NCI-H82 treated with DMSO at 0.1 percent for 48 hours (cell line): ENCODE measurements at regions not wholly inside any gene's neighbourhood (a gene's known extent, or its start where the extent isn't known, plus 50 kb on each side); places are given as distances from the start of the nearest gene placed in this dataset.

ENCODE experiments used
- DNase-seq: peaks from one replicate; lab custom pipeline; 2025; ENCODE audit not compliant: unreplicated experiment; lab: John Stamatoyannopoulos, UW

DNA sequence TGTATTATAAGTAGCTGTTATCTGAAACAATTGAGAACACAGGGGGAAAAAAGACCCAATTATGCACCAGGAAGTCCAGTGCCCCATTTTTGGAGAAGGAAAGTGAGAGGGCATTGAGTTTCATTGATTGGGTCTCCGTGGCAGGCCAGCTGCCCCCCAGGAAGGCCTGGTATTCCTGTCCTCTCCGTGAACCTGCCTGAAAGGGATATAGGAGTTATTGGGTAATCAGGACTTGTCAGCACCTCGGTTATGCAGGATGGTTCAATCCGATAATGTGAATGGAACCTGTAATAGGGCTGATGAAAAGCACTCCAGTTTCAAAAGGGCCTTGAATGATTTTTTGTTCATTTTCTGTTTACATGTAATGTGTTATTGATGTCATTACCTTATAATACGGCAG, 122.0 kb upstream of the RARB start:
- DNase-seq: no peak

DNA sequence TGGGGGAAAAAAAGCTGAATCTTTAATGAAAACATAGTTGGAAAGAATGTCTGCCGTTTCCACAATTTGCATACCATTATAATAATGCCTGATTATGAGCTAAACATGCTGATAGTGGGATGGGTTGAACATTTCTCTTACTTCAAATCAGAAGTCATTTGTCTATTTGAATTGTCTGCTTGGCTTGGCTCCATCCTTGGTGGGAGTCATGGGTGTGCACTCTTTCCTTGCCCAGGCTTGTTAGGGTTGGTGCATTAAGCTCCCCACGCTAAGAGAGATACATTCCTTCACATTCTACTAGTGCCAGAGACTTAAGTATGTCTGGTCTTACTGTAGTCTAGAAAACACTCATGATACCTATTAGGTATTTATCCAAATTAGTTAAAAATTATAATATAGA, 121.4 kb upstream of the RARB start:
- no peak for DNase-seq

DNA sequence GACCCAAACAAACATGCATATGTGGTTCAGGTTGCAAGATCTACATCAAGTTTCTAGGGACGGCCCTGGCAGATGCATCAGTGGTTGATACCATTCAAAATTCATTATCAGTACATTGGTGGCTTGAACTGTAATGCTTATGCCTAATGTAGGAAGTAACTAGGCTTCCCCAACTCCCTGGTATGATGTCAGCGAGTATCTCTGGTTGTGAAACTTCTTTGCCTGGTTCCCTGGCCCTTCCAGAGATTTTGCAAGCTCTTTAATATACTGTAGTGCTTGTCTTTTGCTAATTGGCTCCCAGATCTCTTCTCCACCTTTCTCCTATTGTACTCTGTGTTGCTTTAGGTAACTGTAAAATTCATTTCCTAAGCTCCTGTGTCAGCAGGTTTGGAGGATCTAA, 114.8 kb upstream of the RARB start:
- DNase-seq: no peak

DNA sequence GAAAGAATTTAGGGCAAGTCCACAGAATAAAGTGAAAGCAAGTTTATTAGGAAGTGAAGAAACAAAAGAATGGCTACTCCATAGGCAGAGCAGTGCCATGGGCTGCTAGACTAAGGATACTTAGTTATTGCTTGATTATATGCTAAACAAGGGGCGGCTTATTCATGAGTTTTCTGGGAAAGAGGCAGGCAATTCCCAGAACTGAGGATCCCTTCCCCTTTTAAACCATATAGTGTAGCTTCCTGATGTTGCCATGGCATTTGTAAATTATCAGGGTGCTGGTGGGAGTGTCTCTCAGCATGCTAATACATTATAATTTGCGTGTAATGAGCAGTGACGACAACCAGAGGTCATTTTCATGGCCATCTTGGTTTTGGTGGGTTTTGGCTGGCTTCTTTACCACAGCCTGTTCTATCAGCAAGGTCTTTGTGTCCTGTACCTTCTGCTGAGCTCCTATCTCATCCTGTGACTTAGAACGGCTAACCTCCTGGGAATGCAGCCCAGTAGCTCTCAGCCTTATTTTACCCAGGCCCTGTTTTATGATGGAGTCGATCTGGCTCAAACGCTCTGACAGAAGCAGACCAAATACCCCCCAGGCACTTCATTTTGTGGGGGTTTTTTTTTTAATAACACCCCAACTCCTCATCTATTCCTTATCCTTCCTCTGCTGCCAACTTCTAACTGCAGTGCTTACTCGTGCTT, 103.0 kb upstream of the RARB start:
- DNase-seq: no peak

DNA sequence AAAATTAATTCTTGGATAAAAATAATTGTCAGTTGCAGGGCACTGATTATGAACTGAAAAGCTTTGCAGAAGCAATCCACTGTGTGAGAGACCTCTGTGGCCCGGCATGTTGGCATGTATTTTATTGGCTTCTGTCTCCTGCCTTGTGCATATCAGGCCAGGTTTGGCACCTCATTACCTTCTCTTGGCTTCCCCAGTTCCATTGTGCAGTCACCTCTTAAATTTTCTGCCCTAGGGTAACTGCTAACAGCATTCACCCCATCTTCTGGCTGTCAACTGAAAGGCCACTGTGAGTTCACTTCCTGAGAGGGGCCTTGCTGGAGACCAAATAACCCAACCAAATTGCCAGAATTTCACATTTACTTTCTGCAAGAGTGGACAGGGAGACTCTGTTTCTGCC, 92.7 kb upstream of the RARB start:
- no peak for DNase-seq

DNA sequence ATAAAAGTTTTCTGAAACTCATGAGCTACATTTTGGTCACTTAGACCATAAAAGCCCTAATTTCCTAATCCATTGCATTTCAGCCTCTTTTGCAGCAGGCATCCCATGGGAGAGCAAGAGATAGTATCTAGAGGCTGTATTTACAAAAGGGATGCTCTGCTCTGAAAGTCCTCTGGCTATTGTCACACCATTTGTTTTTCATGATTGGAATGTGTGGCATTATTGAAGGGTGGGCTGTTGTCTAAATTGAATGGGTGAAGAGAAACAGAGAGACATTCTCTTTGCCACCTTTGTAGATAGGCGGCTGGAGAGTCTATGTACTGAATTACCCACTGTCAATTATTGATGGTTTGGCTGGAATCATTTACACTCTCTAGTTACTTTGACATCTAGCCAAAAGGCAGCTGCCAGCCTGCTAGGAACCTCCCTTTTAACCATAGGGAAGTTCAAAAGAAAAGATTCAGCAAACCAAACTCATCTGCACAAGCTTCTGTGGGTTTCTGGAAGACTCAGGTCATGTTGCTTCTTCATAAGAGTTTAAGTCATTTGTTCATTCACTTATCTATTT, 89.8 kb upstream of the RARB start:
- DNase-seq: no peak

DNA sequence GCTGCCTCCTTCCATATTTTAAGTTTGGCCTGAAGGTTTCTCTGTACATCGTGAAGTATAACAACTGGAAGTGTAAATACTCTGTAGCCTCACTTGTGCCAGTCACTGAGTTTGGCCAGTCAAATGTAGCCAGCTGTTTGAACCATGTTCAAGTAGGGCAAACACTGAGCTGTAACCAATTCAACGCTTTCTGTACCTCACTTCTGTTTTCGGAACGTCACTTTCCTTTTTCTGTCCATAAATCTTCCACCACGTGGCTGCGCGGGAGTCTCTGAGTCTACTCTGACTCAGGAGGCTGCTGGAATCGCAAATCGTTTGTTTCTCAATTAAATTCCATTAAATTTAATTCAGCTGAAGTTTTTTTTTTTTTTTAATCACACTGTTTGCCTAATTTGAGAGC, 88.8 kb upstream of the RARB start:
- no peak for DNase-seq

DNA sequence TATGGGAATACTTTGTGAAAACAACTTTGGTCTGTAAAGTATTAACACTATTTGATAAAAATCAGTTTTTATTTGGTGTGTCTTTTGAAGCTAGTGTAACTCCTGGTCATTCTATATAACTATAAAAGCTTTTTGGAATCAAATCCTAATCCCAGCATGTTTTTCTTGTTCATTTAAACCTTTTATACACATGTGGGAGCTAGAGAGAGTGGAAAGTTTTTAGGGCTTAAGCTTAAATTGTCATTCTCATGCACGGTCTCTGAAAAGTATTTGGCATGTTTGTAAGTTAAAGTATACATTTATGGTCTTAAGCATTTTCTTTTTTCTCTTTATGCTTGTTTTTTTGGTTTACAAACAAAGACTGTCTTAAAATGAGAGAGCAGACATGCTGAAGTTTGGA, 83.4 kb upstream of the RARB start:
- DNase-seq: no peak

DNA sequence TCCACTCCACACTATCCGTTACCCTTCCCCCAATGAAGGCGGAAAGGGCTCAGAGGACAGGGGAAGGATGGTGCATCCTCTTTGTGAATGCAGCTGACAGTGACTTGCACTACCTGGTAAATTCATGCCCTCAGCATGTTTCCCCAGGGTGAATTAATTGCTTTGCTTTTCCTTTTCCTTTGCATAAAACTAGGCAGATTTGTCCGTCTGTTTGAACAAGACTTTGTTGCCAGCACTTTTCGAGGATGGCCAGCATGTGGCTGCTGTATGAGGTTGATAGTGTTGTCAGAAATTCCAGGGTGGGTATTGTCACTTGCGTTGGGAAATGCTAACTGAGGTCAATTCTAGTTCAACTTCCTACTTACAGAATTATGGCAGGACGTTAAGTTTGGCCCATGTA, 79.0 kb upstream of the RARB start:
- no peak for DNase-seq

DNA sequence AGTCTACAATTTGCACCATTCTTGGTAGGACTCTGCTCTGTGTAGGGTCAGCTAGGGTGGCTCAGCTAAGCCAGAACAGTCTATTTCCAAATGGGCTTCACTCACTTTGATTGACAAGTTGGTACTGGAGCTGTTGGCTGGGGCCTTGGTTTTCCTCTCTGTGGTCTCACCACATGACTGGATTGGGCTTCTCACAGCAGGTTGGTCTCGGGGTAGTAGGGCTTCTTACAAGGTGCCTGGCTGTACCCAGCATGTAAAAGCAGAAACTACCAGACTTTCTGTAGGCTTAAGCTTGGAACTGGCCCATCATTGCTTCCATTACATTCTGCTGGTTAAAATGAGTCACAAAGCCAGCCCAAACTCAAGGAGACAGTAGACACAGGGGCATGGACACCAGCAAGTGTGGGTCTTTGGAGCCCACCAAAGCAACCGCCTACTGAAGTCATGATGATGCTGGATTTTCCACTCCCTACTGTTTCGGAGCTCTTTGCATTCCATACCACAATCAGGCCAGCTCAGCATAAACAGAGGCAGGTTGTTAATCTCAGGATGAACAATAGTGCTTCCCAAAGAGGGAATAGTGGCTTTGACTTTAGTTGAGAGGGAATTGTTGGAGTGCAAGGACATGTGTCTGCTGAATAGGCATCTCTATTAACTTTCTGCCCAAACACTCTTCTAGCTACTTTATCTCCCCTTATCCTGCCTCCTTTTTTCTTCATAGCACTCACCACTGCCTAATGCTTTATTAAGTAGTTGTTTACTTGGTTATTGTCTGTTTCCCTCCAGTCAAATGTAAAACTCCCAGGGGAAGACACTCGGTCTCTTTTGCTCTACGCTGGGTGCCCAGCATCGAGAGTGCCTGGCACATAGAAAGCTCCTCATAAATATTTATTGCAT, 78.0 kb upstream of the RARB start:
- DNase-seq: no peak

DNA sequence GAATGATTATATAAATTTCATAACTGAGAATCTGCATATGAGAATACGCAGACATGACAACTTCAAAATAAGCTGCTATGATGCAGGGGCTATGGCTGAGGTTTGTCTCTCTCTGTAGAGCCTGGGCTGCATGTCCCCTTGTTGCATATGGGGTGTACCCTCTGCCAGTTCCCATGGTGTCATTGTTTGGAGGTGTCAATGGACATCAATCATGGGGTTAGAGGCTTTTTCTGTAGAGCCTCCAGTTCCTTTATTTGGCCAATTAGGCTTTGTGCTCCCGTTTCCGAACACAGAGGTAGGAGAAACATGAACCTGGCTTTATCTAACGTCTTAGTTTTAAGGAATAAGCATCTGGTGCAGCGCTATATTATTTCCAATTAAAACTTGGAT, 77.3 kb upstream of the RARB start:
- DNase-seq: no peak

DNA sequence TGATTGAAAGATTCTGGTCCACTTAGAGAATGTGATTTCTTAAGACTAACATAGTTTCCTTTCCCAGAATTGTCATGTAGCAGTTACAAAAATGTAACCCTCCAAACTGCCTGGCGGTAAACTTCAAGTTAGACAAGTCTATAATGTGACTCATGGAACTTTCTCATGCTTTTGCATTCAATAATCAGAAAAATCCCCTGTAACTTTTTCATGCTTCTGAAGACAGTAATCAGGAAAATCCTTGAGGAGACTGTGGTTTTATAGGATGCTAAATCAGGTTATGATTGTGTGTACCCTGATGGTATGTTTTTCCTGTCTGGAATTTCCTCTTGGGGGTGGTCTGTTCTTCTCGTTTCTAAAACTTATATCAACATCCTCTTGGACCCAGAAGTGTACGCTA, 74.0 kb upstream of the RARB start:
- no peak for DNase-seq

DNA sequence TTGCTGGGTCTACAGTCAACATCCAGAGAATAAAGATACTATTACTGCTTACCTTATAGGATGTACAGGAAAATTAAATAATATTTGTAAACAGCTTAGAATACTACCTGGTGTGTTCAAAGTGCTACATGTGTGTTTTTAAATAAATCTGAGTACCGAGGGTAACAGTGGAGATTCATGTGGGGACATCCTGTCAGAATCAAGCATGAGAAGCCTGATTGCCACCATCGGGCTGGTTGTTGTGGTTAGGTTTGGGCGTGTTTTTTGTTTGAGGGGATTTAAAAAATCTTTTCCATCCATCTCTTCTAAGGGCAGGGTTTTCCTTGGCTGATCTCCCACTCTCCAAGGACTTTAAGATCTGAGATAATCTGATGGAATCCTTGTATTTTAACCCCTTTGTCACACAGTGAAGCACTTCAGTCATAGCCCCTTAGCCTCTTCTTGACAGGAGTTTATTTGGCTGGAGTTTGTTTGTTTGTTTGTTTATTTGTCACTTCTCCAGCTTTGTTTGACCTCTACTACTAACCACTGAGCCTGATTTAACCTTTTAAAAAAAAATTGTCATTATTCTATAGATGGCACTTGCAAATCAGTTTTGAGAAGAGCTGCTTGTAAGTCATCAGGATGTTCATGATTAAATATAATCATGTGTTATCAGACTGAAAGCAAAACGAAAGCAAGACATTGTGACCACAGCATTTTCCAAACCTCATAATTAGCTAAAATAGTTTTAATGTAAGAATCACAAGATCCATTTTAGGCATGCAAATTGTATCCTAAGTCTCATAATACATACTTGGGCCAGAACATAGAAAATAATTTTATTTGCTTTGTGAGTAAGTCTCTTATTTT, 72.8 kb upstream of the RARB start:
- DNase-seq: no peak

DNA sequence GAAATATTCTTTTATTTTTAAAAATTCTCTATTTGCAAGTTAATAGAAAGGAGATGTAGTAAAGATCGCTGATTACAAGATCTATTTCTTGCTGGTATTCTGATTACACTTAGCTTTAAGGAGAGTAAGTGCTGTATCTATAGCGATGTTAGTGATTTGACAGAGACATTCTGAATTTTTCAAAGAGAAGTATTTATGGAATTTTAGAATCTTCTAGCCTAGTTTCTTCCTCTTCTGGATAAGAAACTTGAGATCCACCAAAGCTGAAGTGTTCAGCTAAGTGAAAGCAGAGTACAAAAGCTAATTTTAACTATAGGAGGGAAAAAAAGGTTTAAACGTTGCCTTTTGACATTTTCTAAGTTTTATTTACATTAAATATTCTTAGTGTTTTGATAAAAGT, 72.1 kb upstream of the RARB start:
- DNase-seq: no peak

DNA sequence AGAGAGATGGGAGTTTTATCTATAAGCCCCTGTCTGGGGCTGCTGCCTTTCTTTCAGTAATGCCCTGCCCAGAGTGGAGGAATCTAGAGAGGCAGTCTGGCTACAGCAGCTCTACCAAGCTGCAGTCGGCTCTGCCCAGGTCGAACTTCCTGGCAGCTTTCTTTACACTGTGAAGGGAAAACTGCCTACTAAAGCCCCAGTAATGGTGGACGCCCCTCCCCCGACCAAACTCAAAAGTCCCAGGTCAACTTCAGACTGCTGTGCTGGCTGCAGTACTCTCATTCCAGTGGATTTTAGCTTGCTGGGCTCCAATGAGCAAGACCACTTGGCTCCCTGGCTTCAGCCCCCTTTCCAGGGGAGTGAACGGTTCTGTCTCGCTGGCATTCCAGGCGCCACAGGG, 65.9 kb upstream of the RARB start:
- DNase-seq: no peak

DNA sequence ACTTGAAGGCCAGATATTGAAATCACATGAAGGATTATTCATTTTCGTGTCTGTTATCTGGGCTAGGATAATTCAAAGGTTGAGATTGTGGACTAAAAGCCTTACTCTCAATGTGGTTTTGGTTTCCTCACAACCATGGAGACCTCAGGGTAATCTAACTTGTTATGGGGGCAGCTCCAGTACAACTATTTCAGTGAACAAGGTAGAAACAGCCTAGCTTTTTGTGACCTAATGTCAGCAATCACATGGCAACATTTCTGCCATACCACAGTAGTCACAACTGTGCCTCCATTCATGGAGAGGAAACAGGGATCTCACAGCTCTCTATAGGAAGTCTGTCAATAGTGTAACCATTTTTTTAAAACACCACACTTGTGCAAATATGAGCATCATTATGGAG, 62.4 kb upstream of the RARB start:
- DNase-seq: no peak

DNA sequence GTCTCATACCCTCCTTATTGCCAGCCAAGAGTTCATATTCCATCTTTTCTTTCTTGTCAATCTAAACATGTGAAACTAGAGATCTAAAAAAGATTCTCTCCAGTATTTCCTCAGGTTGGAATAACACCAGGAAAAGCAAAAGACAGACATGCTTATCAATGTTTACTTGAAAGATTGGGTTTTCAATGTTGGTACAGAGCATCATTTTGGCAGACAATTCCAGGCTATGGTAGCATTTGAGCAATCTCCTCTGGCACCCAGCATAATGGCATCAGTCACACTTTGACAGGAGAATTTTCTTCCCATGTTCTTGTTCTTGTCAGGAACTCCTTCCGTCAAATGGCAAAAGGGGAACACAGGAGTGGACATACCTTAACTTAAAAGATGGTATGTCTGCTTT, 61.0 kb upstream of the RARB start:
- no peak for DNase-seq

DNA sequence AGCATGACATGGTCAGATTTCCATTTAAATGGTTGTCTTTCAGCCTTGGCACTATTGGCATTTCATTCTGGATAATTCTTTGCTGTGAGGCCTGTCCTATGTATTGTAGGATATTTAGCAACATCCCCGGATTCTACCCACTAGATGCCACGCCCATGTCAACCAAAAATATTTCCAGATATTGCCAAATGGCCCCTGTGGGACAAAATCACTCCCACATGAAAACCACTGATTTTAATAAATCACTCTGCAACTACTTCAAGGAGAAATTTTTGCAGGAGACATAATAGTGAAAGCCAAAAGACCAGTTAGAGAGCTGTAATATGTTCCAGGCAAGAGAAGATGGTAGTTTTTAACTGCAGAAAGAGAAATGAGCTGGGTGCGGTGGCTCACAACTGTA, 55.9 kb upstream of the RARB start:
- DNase-seq: no peak

DNA sequence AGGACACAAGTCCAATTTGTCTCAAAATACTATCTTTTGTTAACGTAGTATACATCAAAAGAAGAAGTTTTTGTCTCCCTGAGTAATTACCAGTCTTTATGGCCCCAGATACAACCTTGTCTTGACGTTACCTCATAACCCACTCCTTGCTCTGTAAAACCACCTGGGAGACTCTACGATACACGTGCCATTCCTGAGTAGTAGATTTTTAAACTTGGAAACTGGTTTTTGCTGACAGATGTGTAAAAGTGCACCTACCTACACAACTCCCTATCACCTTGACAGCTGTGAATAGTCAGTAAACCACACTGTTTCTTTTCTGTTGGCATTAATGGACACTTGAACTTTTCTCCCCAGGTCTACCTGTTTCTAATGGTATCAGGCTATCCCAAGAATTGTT, 51.7 kb upstream of the RARB start:
- no peak for DNase-seq

DNA sequence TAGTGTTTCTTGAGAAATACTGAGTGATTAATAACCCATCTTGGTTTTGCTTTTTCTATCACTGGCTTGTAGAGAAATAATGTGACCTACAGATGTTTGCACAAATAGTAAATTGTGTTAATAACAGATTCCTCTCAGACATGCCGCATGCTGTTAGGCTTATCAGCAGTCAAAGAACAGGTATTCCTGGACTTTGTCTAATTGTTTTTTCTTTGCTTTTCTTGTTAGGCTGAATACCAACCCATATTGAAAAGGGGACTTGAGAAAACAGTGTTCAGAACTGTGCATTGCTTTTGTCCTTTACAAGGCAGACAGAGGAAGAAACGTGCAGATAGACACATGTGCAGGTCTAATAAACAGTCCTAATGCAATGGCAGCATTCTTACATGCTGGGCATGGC, 51.0 kb upstream of the RARB start:
- DNase-seq: no peak
